ENCODE measurements at regions not wholly inside any gene's neighbourhood (a gene's known extent, or its start where the extent isn't known, plus 50 kb on each side); places are given as distances from the start of the nearest gene placed in this dataset.
A peak's percentile ranks its signal among the peaks of the same experiment; 100 is the strongest.

GRCh38 chr2:239654266-239654665 is 253.4 kb upstream of the HDAC4 start:
- TF ChIP-seq POLR2A (IDR thresholded peaks at IDR 0.05) (no peak), CTCF (IDR thresholded peaks at IDR 0.05) (no peak)

GRCh38 chr2:239651859-239652258 is 251.0 kb upstream of the HDAC4 start:
- H3K27me3 ChIP-seq, result no peaks in the 10 kb centered on the region
- TF ChIP-seq CTCF (IDR thresholded peaks at IDR 0.05) (no peak), POLR2A (IDR thresholded peaks at IDR 0.05) (no peak)
- H3K9me3 ChIP-seq, result no peaks in the 10 kb centered on the region
- no peak overlapping the region for H3K4me3 ChIP-seq
- no peak overlapping the region for H3K27ac ChIP-seq
- H3K4me1 ChIP-seq, result no peaks in the 10 kb centered on the region
- no peaks in the 10 kb centered on the region for H3K36me3 ChIP-seq
- DNase-seq, result no peak

More at GRCh38 chr2:239654266-239654665, 253.4 kb upstream of the HDAC4 start:
- DNase-seq, result peak in 1 of 3 donors; percentile 13
- Histone ChIP-seq H3K4me1 (no peaks in the 10 kb centered on the region), H3K27ac (no peak overlapping the region), H3K27me3 (no peaks in the 10 kb centered on the region), H3K9me3 (no peaks in the 10 kb centered on the region), H3K36me3 (no peaks in the 10 kb centered on the region), H3K4me3 (no peak overlapping the region)

DNA sequence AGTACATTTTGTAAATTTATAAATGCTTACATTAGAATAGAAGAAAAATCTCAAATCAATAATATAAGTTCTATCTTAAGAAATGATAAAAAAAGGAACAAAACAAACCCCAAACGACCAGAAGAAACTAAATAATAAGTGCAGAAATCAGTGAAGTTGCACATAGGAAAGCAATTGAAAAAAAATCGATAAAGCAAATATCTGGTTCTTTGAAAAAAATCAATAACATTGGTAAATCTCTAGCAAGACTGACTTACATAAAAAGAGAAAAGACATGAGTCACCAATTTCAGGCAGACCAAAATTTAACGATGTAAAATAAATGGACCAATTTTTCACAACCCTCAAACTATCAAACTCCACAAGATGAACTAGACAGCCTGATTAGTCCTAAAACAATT is 249.9 kb upstream of the HDAC4 start:
- Histone ChIP-seq H3K27ac (no peak overlapping the region), H3K27me3 (no peaks in the 10 kb centered on the region), H3K4me1 (no peaks in the 10 kb centered on the region), H3K9me3 (no peaks in the 10 kb centered on the region), H3K36me3 (no peaks in the 10 kb centered on the region), H3K4me3 (no peak overlapping the region)
- no peak for TF ChIP-seq CTCF (IDR thresholded peaks at IDR 0.05)
- TF ChIP-seq POLR2A (IDR thresholded peaks at IDR 0.05), result no peak
- no peak for DNase-seq

DNA sequence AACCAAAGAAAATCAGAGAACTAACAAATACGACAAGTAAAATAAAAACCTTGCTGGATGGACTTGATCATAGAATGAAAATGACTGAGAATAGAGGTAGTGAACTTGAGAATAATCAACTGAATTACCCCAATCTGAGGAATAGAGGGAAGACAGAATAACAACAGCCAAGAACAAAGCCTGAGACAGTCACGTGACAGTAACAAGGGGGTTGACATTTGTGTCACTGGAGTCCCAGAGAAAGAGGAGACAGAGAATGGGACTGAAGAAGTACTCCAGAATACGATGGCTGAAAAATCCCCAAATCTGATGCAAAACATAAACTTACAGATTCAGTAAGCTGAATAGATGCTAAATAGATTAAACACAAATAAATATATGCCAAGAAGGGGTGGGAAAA is 248.5 kb upstream of the HDAC4 start:
- no peak overlapping the region for H3K4me3 ChIP-seq
- peak in 1 of 3 donors; percentile 2 for DNase-seq
- TF ChIP-seq CTCF (IDR thresholded peaks at IDR 0.05) (no peak), POLR2A (IDR thresholded peaks at IDR 0.05) (no peak)

GRCh38 chr2:239648607-239649006 is 247.8 kb upstream of the HDAC4 start:
- H3K4me3 ChIP-seq, result no peak overlapping the region
- no peaks in the 10 kb centered on the region for H3K36me3 ChIP-seq
- no peaks in the 10 kb centered on the region for H3K4me1 ChIP-seq
- DNase-seq, result peak in 2 of 3 donors; percentile 20 to 24
- no peak overlapping the region for H3K27ac ChIP-seq
- no peaks in the 10 kb centered on the region for H3K9me3 ChIP-seq
- H3K27me3 ChIP-seq, result no peaks in the 10 kb centered on the region
- TF ChIP-seq POLR2A (IDR thresholded peaks at IDR 0.05) (no peak), CTCF (IDR thresholded peaks at IDR 0.05) (no peak)

More for the DNA sequence above, 248.5 kb upstream of the HDAC4 start:
- Histone ChIP-seq H3K4me1 (no peaks in the 10 kb centered on the region), H3K27ac (no peak overlapping the region), H3K27me3 (no peaks in the 10 kb centered on the region), H3K36me3 (no peaks in the 10 kb centered on the region), H3K9me3 (no peaks in the 10 kb centered on the region)
